ENCODE measurements at regions not wholly inside any gene's neighbourhood (a gene's known extent, or its start where the extent isn't known, plus 50 kb on each side); places are given as distances from the start of the nearest gene placed in this dataset.
"Not testable (repeated sequence)": the region's sequence is repeated elsewhere in the genome, so short reads cannot be mapped to it uniquely, and the experiment has no call there.

DNA sequence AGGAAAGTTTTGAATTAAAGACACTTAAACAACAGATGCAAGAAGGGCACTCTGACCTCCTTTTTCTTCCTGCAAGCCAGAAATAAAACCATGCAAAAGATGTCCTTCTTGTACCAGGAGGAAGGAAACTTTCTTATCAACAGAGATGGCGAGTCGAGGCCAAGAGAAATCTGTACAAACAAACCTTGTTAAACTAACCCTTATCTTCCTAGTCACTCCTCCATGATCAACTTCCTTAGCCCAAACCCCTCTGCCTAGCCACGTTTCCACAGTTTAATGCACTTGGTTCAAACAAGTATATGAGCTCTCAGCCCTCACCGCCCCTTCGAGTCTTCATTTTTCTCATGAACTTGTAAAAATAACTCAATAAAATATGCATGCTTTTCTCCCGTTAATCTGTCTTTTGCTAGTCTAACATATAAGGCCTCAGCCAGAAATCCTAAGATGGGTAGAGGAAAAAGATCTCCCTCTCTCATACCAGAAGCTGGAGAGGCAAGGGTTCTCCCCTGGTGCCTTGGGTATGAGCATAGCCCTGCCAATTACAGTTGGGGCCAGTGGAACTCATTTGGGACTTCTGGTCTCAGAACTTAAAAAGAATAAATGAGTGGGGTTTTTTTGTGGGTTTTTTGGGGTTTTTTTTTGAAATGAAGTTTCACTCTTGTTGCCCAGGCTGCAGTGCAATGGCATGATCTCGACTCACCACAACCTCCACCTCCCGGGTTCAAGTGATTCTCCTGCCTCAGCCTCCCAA, 141.7 kb upstream of the SOD1 start:
- no peaks in the 10 kb centered on the region for H3K36me3 ChIP-seq (ENCODE audit: insufficient read depth, low read length)
- H3K27me3 ChIP-seq (ENCODE audit: insufficient read depth, low read length) = peaks cover 2% of the 10 kb centered on the region
- H2AFZ ChIP-seq (ENCODE audit: low read length) = no peak overlapping the region
- H3K4me3 ChIP-seq (ENCODE audit: insufficient read depth, low read length) = no peak overlapping the region
- H3K27ac ChIP-seq (ENCODE audit: low read depth, low read length) = no peak overlapping the region
- no peak overlapping the region for H3K4me2 ChIP-seq (ENCODE audit: insufficient read depth, low read length)
- TF ChIP-seq, protein P1, sequence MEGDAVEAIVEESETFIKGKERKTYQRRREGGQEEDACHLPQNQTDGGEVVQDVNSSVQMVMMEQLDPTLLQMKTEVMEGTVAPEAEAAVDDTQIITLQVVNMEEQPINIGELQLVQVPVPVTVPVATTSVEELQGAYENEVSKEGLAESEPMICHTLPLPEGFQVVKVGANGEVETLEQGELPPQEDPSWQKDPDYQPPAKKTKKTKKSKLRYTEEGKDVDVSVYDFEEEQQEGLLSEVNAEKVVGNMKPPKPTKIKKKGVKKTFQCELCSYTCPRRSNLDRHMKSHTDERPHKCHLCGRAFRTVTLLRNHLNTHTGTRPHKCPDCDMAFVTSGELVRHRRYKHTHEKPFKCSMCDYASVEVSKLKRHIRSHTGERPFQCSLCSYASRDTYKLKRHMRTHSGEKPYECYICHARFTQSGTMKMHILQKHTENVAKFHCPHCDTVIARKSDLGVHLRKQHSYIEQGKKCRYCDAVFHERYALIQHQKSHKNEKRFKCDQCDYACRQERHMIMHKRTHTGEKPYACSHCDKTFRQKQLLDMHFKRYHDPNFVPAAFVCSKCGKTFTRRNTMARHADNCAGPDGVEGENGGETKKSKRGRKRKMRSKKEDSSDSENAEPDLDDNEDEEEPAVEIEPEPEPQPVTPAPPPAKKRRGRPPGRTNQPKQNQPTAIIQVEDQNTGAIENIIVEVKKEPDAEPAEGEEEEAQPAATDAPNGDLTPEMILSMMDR (IDR thresholded peaks at IDR 0.05; ENCODE audit: extremely low read depth, low read depth, low read length) = no peak
- no peak for DNase-seq (ENCODE audit: insufficient read length, low spot score, missing footprints)
- H4K20me1 ChIP-seq (ENCODE audit: insufficient read depth, low read length) = no peaks in the 10 kb centered on the region
- H3K79me2 ChIP-seq (ENCODE audit: insufficient read depth, low read length) = no peaks in the 10 kb centered on the region
- H3K9me3 ChIP-seq (ENCODE audit: low read depth, low read length) = no peaks in the 10 kb centered on the region
- H3K4me1 ChIP-seq (ENCODE audit: insufficient read depth, low read length) = no peaks in the 10 kb centered on the region

DNA sequence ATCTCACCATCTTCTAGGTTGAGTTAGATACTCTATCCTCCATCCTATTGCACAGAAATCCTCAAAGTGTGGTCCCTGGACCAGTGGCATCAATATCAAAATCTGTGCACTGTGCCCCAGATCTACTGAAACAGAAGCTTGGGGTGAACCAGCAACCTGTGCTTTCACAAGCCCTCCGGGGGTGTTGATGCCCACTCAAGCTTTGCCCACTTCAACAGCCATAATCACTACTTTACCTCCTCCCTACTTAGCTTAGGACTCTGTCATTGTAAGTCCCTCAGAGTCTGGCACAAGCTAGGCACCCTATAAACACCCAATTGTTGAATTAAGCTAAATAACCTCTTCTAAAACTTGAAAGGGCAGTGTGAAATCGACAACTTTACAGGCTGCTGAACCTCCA, 144.2 kb upstream of the SOD1 start:
- no peak overlapping the region for H3K4me2 ChIP-seq (ENCODE audit: insufficient read depth, low read length)
- TF ChIP-seq, protein P1 (IDR thresholded peaks at IDR 0.05; ENCODE audit: extremely low read depth, low read depth, low read length) = no peak
- DNase-seq (ENCODE audit: insufficient read length, low spot score, missing footprints) = no peak
- H3K27me3 ChIP-seq (ENCODE audit: insufficient read depth, low read length) = no peaks in the 10 kb centered on the region
- no peaks in the 10 kb centered on the region for H3K36me3 ChIP-seq (ENCODE audit: insufficient read depth, low read length)
- H3K9me3 ChIP-seq (ENCODE audit: low read depth, low read length) = no peaks in the 10 kb centered on the region
- no peaks in the 10 kb centered on the region for H3K4me1 ChIP-seq (ENCODE audit: insufficient read depth, low read length)
- no peaks in the 10 kb centered on the region for H4K20me1 ChIP-seq (ENCODE audit: insufficient read depth, low read length)
- H2AFZ ChIP-seq (ENCODE audit: low read length) = no peak overlapping the region
- H3K4me3 ChIP-seq (ENCODE audit: insufficient read depth, low read length) = no peak overlapping the region
- no peaks in the 10 kb centered on the region for H3K79me2 ChIP-seq (ENCODE audit: insufficient read depth, low read length)
- H3K27ac ChIP-seq (ENCODE audit: low read depth, low read length) = no peak overlapping the region

DNA sequence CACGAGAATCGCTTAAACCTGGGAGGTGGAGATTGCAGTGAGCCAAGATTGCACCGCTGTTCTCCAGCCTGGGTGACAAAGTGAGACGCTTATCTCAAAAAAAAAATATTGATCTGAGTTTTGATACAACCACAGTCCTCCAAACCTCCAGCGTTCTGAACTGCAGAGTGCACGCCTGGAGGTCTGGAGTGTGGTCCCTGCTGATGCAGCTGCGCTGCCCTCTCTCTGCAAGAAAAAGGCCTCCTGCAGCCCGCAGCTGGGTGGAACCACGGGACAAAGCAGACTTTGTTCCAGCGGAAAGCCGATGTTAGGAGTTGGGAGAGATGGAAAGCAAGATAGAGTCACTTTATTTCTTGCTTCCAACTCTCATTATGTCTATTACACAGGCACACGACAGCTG, 144.9 kb upstream of the SOD1 start:
- Histone ChIP-seq H3K79me2 (ENCODE audit: insufficient read depth, low read length) (no peaks in the 10 kb centered on the region), H3K9me3 (ENCODE audit: low read depth, low read length) (no peaks in the 10 kb centered on the region), H3K4me3 (ENCODE audit: insufficient read depth, low read length) (no peak overlapping the region), H3K4me2 (ENCODE audit: insufficient read depth, low read length) (no peak overlapping the region), H2AFZ (ENCODE audit: low read length) (no peak overlapping the region), H3K36me3 (ENCODE audit: insufficient read depth, low read length) (no peaks in the 10 kb centered on the region), H3K4me1 (ENCODE audit: insufficient read depth, low read length) (no peaks in the 10 kb centered on the region), H4K20me1 (ENCODE audit: insufficient read depth, low read length) (no peaks in the 10 kb centered on the region), H3K27ac (ENCODE audit: low read depth, low read length) (no peak overlapping the region), H3K27me3 (ENCODE audit: insufficient read depth, low read length) (no peaks in the 10 kb centered on the region)
- DNase-seq (ENCODE audit: insufficient read length, low spot score, missing footprints) = no peak
- TF ChIP-seq, protein P1 (IDR thresholded peaks at IDR 0.05; ENCODE audit: extremely low read depth, low read depth, low read length) = peak; percentile 9

DNA sequence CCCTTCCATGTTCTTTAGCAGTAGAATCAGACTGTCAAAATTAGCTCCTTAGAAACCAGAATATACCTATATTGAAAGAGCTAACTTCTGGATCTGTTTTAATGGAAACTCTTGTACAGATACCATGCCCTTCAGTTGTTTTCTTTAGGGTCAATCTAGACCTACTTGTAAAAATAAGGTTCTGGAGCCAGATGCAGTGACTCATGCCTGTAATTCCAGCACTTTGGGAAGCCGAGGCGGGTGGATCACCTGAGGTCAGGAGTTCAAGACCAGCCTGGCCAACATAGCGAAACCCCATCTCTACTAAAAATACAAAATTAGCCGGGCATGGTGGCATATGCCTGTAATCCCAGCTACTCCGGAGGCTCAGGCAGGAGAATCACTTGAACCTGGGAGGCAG, 146.0 kb upstream of the SOD1 start:
- H4K20me1 ChIP-seq (ENCODE audit: insufficient read depth, low read length); H3K9me3 ChIP-seq (ENCODE audit: low read depth, low read length); H3K27ac ChIP-seq (ENCODE audit: low read depth, low read length); H3K27me3 ChIP-seq (ENCODE audit: insufficient read depth, low read length); H3K4me1 ChIP-seq (ENCODE audit: insufficient read depth, low read length); H3K4me2 ChIP-seq (ENCODE audit: insufficient read depth, low read length); H3K4me3 ChIP-seq (ENCODE audit: insufficient read depth, low read length); H2AFZ ChIP-seq (ENCODE audit: low read length); H3K36me3 ChIP-seq (ENCODE audit: insufficient read depth, low read length); H3K79me2 ChIP-seq (ENCODE audit: insufficient read depth, low read length); DNase-seq (ENCODE audit: insufficient read length, low spot score, missing footprints): not testable (repeated sequence)

DNA sequence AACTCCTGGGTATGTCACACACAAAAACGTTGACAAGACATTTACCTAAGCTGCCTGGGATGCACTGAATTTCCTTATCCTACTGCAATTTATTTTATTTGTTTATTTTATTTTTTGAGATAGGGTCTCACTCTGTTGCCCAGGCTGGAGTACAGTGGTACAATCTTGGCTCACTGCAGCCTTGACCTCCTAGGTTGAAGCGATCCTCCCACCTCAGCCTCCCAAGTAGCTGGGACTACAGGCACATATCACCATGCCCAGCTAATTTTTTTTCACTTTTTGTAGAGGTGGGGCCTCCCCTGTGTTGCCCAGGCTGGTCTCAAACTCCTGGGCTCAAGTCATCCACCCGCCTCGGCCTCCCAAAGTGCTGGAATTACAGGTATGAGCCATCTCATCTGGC, 147.5 kb upstream of the SOD1 start:
- not testable (repeated sequence) for H3K4me2 ChIP-seq (ENCODE audit: insufficient read depth, low read length); H3K9me3 ChIP-seq (ENCODE audit: low read depth, low read length); H3K27ac ChIP-seq (ENCODE audit: low read depth, low read length); H3K79me2 ChIP-seq (ENCODE audit: insufficient read depth, low read length); H3K36me3 ChIP-seq (ENCODE audit: insufficient read depth, low read length); H4K20me1 ChIP-seq (ENCODE audit: insufficient read depth, low read length); H3K4me1 ChIP-seq (ENCODE audit: insufficient read depth, low read length); H3K27me3 ChIP-seq (ENCODE audit: insufficient read depth, low read length); DNase-seq (ENCODE audit: insufficient read length, low spot score, missing footprints); H2AFZ ChIP-seq (ENCODE audit: low read length); H3K4me3 ChIP-seq (ENCODE audit: insufficient read depth, low read length)
